Stimulated activated CD4-positive, alpha-beta T cell treated with anti-CD3 and anti-CD28 coated beads, Interleukin-1b, Interleukin-23, amount 100 ng/mL, for 48 hours (primary cell): ENCODE measurements at regions not wholly inside any gene's neighbourhood (a gene's known extent, or its start where the extent isn't known, plus 50 kb on each side); places are given as distances from the start of the nearest gene placed in this dataset.
"Not testable (repeated sequence)": the region's sequence is repeated elsewhere in the genome, so short reads cannot be mapped to it uniquely, and the experiment has no call there.

Experiments
- DNase-seq: peaks from one replicate; pipeline ENCODE4 v3.0.0-alpha.2; 2020

GRCh38 chr1:65593516-65593915 lies 173.0 kb downstream of the LEPR start:
- no peak for DNase-seq

GRCh38 chr1:65595724-65596123 lies 175.3 kb downstream of the LEPR start:
- no peak for DNase-seq

GRCh38 chr1:65596768-65597167 lies 176.3 kb downstream of the LEPR start:
- DNase-seq = no peak

GRCh38 chr1:65605621-65606020 lies 185.2 kb downstream of the LEPR start:
- DNase-seq = no peak

- no peak for DNase-seq
Measured at GRCh38 chr1:65606426-65606825, 186.0 kb downstream of the LEPR start.

GRCh38 chr1:65613884-65614283 lies 178.8 kb upstream of the PDE4B start:
- no peak for DNase-seq

GRCh38 chr1:65615859-65616258 lies 176.8 kb upstream of the PDE4B start:
- DNase-seq = no peak

- not testable (repeated sequence) for DNase-seq
Measured at GRCh38 chr1:65621721-65622120, 171.0 kb upstream of the PDE4B start.

- no peak for DNase-seq
Measured at GRCh38 chr1:65623895-65624294, 168.8 kb upstream of the PDE4B start.

- DNase-seq = no peak
Measured at GRCh38 chr1:65625528-65625927, 167.2 kb upstream of the PDE4B start.

GRCh38 chr1:65626003-65626402 lies 166.7 kb upstream of the PDE4B start:
- DNase-seq = no peak

GRCh38 chr1:65629788-65630187 lies 162.9 kb upstream of the PDE4B start:
- DNase-seq = no peak

GRCh38 chr1:65630855-65631254 lies 161.8 kb upstream of the PDE4B start:
- no peak for DNase-seq

GRCh38 chr1:65632235-65632634 lies 160.5 kb upstream of the PDE4B start:
- no peak for DNase-seq

GRCh38 chr1:65640046-65640445 lies 152.6 kb upstream of the PDE4B start:
- no peak for DNase-seq

- not testable (repeated sequence) for DNase-seq
Measured at GRCh38 chr1:65649185-65649584, 143.5 kb upstream of the PDE4B start.

- DNase-seq = no peak
Measured at GRCh38 chr1:65650682-65651081, 142.0 kb upstream of the PDE4B start.

GRCh38 chr1:65654526-65654925 lies 138.2 kb upstream of the PDE4B start:
- DNase-seq = not testable (repeated sequence)

GRCh38 chr1:65657609-65658008 lies 135.1 kb upstream of the PDE4B start:
- not testable (repeated sequence) for DNase-seq

GRCh38 chr1:65658122-65658521 lies 134.6 kb upstream of the PDE4B start:
- no peak for DNase-seq

GRCh38 chr1:65668368-65668767 lies 124.3 kb upstream of the PDE4B start:
- no peak for DNase-seq

- DNase-seq = no peak
Measured at GRCh38 chr1:65670518-65670917, 122.2 kb upstream of the PDE4B start.

GRCh38 chr1:65674522-65674921 lies 118.2 kb upstream of the PDE4B start:
- no peak for DNase-seq

- DNase-seq = no peak
Measured at GRCh38 chr1:65679773-65680172, 112.9 kb upstream of the PDE4B start.

GRCh38 chr1:65681096-65681495 lies 111.6 kb upstream of the PDE4B start:
- DNase-seq = no peak
